Gastrocnemius medialis (tissue), 4 donors: ENCODE measurements at regions not wholly inside any gene's neighbourhood (a gene's known extent, or its start where the extent isn't known, plus 50 kb on each side); places are given as distances from the start of the nearest gene placed in this dataset.

ENCODE experiments used
- ATAC-seq, 2 donors: fragments of 150-250 bp; one replicate each; pipeline ENCODE4 v1.9.1; 2016
- DNase-seq, 2 donors: peaks; one replicate each; pipeline ENCODE4 v3.0.0-alpha.2; 2019
- H3K27ac ChIP-seq, 4 donors: fragments of 200-600 bp; sonication (generic); 1 replicate in 1 of 4; 2 replicates in 3 of 4; pipeline ENCODE4 v1.5.1; 2016 to 2018; ENCODE audit warnings: mild to moderate bottlenecking in 2 of 4, moderate library complexity in 1 of 4
- H3K27me3 ChIP-seq, 3 donors: fragments of 200-600 bp; sonication (generic) in 2 of 3; 1 replicate in 1 of 3; 2 replicates in 2 of 3; pipeline versions ENCODE4 v1.5.1 to v1.6.0; 2016 to 2019; ENCODE audit warnings: mild to moderate bottlenecking in 1 of 3, moderate library complexity in 1 of 3
- H3K36me3 ChIP-seq, 2 donors: fragments of 200-600 bp; sonication (generic) in 1 of 2; one replicate each; pipeline ENCODE4 v1.5.1; 2017 to 2018
- H3K4me1 ChIP-seq, 2 donors: fragments of 200-600 bp; sonication (generic) in 1 of 2; one replicate each; pipeline ENCODE4 v1.5.1; 2016 to 2017; ENCODE audit warnings: mild to moderate bottlenecking in 2 of 2
- H3K4me3 ChIP-seq, 4 donors: fragments of 200-600 bp; sonication (generic) in 3 of 4; 1 replicate in 1 of 4; 2 replicates in 3 of 4; pipeline ENCODE4 v1.5.1; 2016 to 2019; ENCODE audit warnings: mild to moderate bottlenecking in 2 of 4
- H3K9me3 ChIP-seq, 3 donors: fragments of 200-600 bp; sonication (generic) in 2 of 3; 1 replicate in 1 of 3; 2 replicates in 2 of 3; pipeline ENCODE4 v1.5.1; 2016 to 2019
- POLR2A ChIP-seq, 2 donors: fragments of 450-650 bp; IDR thresholded peaks; one replicate each; pipeline ENCODE4 v1.6.1; 2017; ENCODE audit warnings: antibody characterized with exemption in 2 of 2, mild to moderate bottlenecking in 2 of 2, moderate library complexity in 2 of 2
- in situ Hi-C, 4 donors: fragments of 200-750 bp; cut with MboI; loops; one replicate each; pipeline versions ENCODE4 v1.15.0 to v1.8.0; 2017; ENCODE audit warnings: low sequenced_read_pairs in 4 of 4
- intact Hi-C: fragments of 100-400 bp; cut with DNase I; formaldehyde crosslinking; loops from one replicate; pipeline ENCODE4 v1.15.1; 2023; ENCODE audit warnings: low total_unique reads
- TF ChIP-seq, protein P1 (sequence below), 5 experiments: fragments of 450-650 bp in 3 of 5; fragments of 200-600 bp in 2 of 5; sonication (generic) in 2 of 5; IDR thresholded peaks in 4 of 5; conservative IDR thresholded peaks in 1 of 5; 1 replicate in 4 of 5; 2 replicates in 1 of 5; pipeline ENCODE4 v1.5.1; 2016 to 2019; ENCODE audit warnings: antibody characterized with exemption in 5 of 5, mild to moderate bottlenecking in 3 of 5, moderate library complexity in 3 of 5

DNA sequence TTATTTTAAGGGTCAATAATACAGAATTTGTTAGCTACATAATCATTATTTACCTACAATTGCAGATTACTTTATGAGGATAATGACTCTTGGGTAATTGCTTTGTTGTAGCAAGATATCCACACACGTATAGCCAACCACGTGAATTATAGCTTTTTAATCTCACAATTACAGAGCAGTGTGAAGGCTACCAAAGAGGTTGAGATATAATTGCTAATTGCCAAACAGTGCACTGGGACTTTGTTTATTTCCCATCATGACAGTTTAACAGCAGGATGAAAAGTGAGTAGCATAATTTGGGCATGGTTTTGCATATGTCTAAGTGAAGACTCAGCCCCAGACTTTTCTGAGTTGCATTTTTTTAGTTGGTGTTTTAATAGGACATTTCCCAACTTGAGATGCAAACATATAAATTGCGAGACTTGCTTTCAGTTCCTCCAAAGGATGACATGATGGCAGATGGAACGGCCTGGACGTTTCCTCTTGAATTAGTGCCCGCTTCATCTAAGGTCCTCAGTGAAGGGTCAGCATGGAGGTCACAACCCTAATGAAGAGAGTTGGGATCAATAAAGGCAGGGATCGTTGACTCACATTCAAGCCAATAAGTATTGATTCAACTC lies 180.7 kb upstream of the GPR26 start:
- no peak overlapping the region for H3K27ac ChIP-seq
- DNase-seq (no peak), ATAC-seq (no peak)
- peaks cover 0 to 6% (median 0%) of the 10 kb centered on the region in 3 donors for H3K27me3 ChIP-seq
- H3K4me3 ChIP-seq, result no peak overlapping the region
- no peak for TF ChIP-seq POLR2A (IDR thresholded peaks at IDR 0.05)
- TF ChIP-seq, protein P1, sequence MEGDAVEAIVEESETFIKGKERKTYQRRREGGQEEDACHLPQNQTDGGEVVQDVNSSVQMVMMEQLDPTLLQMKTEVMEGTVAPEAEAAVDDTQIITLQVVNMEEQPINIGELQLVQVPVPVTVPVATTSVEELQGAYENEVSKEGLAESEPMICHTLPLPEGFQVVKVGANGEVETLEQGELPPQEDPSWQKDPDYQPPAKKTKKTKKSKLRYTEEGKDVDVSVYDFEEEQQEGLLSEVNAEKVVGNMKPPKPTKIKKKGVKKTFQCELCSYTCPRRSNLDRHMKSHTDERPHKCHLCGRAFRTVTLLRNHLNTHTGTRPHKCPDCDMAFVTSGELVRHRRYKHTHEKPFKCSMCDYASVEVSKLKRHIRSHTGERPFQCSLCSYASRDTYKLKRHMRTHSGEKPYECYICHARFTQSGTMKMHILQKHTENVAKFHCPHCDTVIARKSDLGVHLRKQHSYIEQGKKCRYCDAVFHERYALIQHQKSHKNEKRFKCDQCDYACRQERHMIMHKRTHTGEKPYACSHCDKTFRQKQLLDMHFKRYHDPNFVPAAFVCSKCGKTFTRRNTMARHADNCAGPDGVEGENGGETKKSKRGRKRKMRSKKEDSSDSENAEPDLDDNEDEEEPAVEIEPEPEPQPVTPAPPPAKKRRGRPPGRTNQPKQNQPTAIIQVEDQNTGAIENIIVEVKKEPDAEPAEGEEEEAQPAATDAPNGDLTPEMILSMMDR (IDR thresholded peaks at IDR 0.05 in 4 of 5, conservative IDR thresholded peaks at IDR 0.05 in 1 of 5), result no peak
- in situ Hi-C loops (no loop called here), intact Hi-C loops (no loop called here)
- H3K9me3 ChIP-seq, result no peaks in the 10 kb centered on the region
- no peaks in the 10 kb centered on the region for H3K36me3 ChIP-seq
- H3K4me1 ChIP-seq, result no peaks in the 10 kb centered on the region

- H3K4me3 ChIP-seq, result no peak overlapping the region
- no peak for TF ChIP-seq POLR2A (IDR thresholded peaks at IDR 0.05)
- TF ChIP-seq, protein P1 (IDR thresholded peaks at IDR 0.05 in 4 of 5, conservative IDR thresholded peaks at IDR 0.05 in 1 of 5), result no peak
- H3K4me1 ChIP-seq, result no peaks in the 10 kb centered on the region
- H3K27ac ChIP-seq, result no peak overlapping the region
- peaks cover 0 to 2% (median 0%) of the 10 kb centered on the region in 3 donors for H3K27me3 ChIP-seq
- H3K9me3 ChIP-seq, result no peaks in the 10 kb centered on the region
- no peaks in the 10 kb centered on the region for H3K36me3 ChIP-seq
- in situ Hi-C loops, result no loop called here
- DNase-seq, result no peak
- no peak for ATAC-seq
- intact Hi-C loops, result no loop called here
Observed at GRCh38 chr10:123488436-123488835, 177.7 kb upstream of the GPR26 start.

- ATAC-seq (no peak), DNase-seq (no peak)
- H3K27ac ChIP-seq, result no peak overlapping the region
- no peak overlapping the region for H3K4me3 ChIP-seq
- H3K4me1 ChIP-seq, result no peaks in the 10 kb centered on the region
- intact Hi-C loops, result no loop called here
- H3K27me3 ChIP-seq, result peaks cover 0 to 2% (median 0%) of the 10 kb centered on the region in 3 donors
- TF ChIP-seq, protein P1 (IDR thresholded peaks at IDR 0.05 in 4 of 5, conservative IDR thresholded peaks at IDR 0.05 in 1 of 5), result no peak
- no peak for TF ChIP-seq POLR2A (IDR thresholded peaks at IDR 0.05)
- no peaks in the 10 kb centered on the region for H3K36me3 ChIP-seq
- in situ Hi-C loops, result no loop called here
- H3K9me3 ChIP-seq, result no peaks in the 10 kb centered on the region
Observed at GRCh38 chr10:123491364-123491763, 174.8 kb upstream of the GPR26 start.

GRCh38 chr10:123492016-123492415 lies 174.1 kb upstream of the GPR26 start:
- Histone ChIP-seq H3K27ac (no peak overlapping the region), H3K9me3 (no peaks in the 10 kb centered on the region), H3K27me3 (peaks cover 0 to 2% (median 0%) of the 10 kb centered on the region in 3 donors), H3K36me3 (no peaks in the 10 kb centered on the region), H3K4me1 (no peaks in the 10 kb centered on the region), H3K4me3 (no peak overlapping the region)
- no peak for DNase-seq
- no peak for ATAC-seq
- TF ChIP-seq POLR2A (IDR thresholded peaks at IDR 0.05), result no peak
- TF ChIP-seq, protein P1 (IDR thresholded peaks at IDR 0.05 in 4 of 5, conservative IDR thresholded peaks at IDR 0.05 in 1 of 5), result no peak
- in situ Hi-C loops (no loop called here), intact Hi-C loops (no loop called here)
